ENCODE measurements at regions not wholly inside any gene's neighbourhood (a gene's known extent, or its start where the extent isn't known, plus 50 kb on each side); places are given as distances from the start of the nearest gene placed in this dataset.

DNA sequence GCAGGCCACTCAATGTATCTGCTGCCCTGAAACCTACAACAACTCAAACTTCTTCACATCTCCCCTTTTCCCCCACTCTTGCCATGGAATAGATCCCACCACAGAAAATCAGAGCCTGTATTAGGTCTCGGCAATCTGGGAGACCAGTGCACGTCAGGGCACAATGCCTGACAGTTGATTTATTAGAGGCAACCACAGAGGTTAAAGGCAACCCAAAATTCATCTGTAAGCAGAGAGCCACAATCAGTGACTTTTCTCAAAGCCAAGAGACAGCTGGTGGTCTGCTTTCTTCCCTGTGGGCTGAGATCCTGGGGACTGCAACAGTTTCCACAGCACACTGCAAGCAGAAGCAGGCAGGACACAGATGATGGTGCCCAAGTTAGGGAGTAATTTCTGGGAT lies 169.0 kb upstream of the NTF3 start:
- Histone ChIP-seq H3K27me3 (peaks cover 0 to under 1% (median 0%) of the 10 kb centered on the region in 4 donors), H3K4me3 (no peak overlapping the region), H3K27ac (replicated peaks in 1 of 4) (no peak overlapping the region), H3K9me3 (no peaks in the 10 kb centered on the region), H3K4me1 (no peaks in the 10 kb centered on the region), H3K36me3 (no peaks in the 10 kb centered on the region)
- no peak for DNase-seq (ENCODE audit: extremely low spot score)
- 24% methylated on average over 2 of the region's 2 CpGs for WGBS
- TF ChIP-seq EP300 (IDR thresholded peaks at IDR 0.05): no peak
- no peak for TF ChIP-seq POLR2AphosphoS5 (IDR thresholded peaks at IDR 0.05)
- TF ChIP-seq, protein P1, sequence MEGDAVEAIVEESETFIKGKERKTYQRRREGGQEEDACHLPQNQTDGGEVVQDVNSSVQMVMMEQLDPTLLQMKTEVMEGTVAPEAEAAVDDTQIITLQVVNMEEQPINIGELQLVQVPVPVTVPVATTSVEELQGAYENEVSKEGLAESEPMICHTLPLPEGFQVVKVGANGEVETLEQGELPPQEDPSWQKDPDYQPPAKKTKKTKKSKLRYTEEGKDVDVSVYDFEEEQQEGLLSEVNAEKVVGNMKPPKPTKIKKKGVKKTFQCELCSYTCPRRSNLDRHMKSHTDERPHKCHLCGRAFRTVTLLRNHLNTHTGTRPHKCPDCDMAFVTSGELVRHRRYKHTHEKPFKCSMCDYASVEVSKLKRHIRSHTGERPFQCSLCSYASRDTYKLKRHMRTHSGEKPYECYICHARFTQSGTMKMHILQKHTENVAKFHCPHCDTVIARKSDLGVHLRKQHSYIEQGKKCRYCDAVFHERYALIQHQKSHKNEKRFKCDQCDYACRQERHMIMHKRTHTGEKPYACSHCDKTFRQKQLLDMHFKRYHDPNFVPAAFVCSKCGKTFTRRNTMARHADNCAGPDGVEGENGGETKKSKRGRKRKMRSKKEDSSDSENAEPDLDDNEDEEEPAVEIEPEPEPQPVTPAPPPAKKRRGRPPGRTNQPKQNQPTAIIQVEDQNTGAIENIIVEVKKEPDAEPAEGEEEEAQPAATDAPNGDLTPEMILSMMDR (IDR thresholded peaks at IDR 0.05): no peak
- TF ChIP-seq POLR2A (IDR thresholded peaks at IDR 0.05; ENCODE audit: low read depth): no peak
- intact Hi-C loops (cut with DNase I): no loop called here

DNA sequence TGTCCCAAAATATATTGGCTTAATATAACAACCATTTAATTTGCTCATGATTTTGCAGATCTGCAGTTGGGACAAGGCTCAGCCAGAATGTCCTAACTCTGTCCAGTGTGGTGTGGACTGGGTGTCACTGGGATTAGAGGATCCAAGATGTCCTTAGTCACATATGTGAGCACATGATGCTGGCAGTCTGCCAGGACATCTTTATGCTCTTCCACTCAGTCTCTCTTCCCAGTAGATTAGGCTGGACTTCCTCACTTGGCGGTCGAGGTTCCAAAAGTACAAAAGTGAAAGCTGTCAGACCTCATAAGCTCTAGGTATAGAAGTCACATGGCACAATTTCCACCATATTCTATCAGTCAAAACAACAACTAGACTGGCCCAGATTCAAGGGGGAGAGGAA lies 167.9 kb upstream of the NTF3 start:
- Histone ChIP-seq H3K27me3 (no peaks in the 10 kb centered on the region), H3K36me3 (no peaks in the 10 kb centered on the region), H3K9me3 (no peaks in the 10 kb centered on the region), H3K4me1 (no peaks in the 10 kb centered on the region), H3K4me3 (no peak overlapping the region), H3K27ac (replicated peaks in 1 of 4) (no peak overlapping the region)
- 68% methylated on average over 2 of the region's 2 CpGs for WGBS
- TF ChIP-seq, protein P1 (IDR thresholded peaks at IDR 0.05): no peak
- TF ChIP-seq POLR2A (IDR thresholded peaks at IDR 0.05; ENCODE audit: low read depth) (no peak), POLR2AphosphoS5 (IDR thresholded peaks at IDR 0.05) (no peak), EP300 (IDR thresholded peaks at IDR 0.05) (no peak)
- intact Hi-C loops (cut with DNase I): no loop called here
- DNase-seq (ENCODE audit: extremely low spot score): no peak

DNA sequence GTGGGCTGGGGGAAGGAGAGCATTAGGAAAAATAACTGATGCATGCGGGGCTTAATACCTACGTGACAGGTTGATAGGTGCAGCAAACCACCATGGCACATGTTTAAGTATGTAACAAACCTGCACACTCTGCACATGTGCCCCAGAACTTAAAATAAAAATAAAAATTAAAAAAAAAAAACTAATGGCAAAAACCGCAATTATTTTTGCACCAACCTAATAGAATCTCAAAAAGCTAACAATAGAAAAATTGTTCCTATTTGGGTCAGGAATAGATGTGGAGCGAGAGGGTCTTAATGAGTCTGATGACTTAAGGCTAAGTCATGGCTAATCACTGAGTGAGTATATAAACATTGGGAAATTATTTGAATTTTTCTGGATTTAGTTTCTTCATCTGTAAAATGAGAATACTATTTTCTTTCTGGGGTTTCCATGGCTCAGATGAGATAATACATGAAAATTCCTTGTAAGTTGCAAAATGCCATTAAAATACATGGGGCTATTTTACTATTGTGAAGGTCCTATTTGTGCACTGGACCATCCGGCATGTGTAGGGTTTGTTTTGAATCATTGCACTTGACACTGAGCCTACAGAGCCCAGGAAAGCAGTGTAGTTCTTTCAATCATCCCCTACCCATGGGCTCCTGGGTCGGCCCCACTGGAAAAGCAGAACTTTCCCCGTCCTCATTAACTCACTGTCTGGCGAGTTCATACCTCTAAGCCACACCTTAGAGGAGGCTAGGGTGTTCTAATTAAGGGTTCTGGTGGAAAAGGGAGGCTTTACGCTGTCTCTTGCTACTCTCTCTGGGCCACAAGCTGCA lies 164.1 kb upstream of the NTF3 start:
- H3K4me3 ChIP-seq: no peak overlapping the region
- H3K36me3 ChIP-seq: no peaks in the 10 kb centered on the region
- H3K4me1 ChIP-seq: no peaks in the 10 kb centered on the region
- TF ChIP-seq, protein P1 (IDR thresholded peaks at IDR 0.05): no peak
- TF ChIP-seq POLR2AphosphoS5 (IDR thresholded peaks at IDR 0.05) (no peak), POLR2A (IDR thresholded peaks at IDR 0.05; ENCODE audit: low read depth) (no peak), EP300 (IDR thresholded peaks at IDR 0.05) (no peak)
- H3K9me3 ChIP-seq: no peaks in the 10 kb centered on the region
- intact Hi-C loops (cut with DNase I): no loop called here
- H3K27me3 ChIP-seq: no peaks in the 10 kb centered on the region
- no peak for DNase-seq (ENCODE audit: extremely low spot score)
- 87% methylated on average over 9 of the region's 9 CpGs for WGBS
- no peak overlapping the region for H3K27ac ChIP-seq (replicated peaks in 1 of 4)

- no peaks in the 10 kb centered on the region for H3K9me3 ChIP-seq
- intact Hi-C loops (cut with DNase I): no loop called here
- H3K36me3 ChIP-seq: no peaks in the 10 kb centered on the region
- H3K4me1 ChIP-seq: no peaks in the 10 kb centered on the region
- no peak for DNase-seq (ENCODE audit: extremely low spot score)
- TF ChIP-seq POLR2A (IDR thresholded peaks at IDR 0.05; ENCODE audit: low read depth): no peak
- no peak for TF ChIP-seq EP300 (IDR thresholded peaks at IDR 0.05)
- TF ChIP-seq, protein P1 (IDR thresholded peaks at IDR 0.05): no peak
- TF ChIP-seq POLR2AphosphoS5 (IDR thresholded peaks at IDR 0.05): no peak
- H3K4me3 ChIP-seq: no peak overlapping the region
- WGBS: 91% methylated on average over 6 of the region's 6 CpGs
- no peaks in the 10 kb centered on the region for H3K27me3 ChIP-seq
- H3K27ac ChIP-seq (replicated peaks in 1 of 4): no peak overlapping the region
Measured at GRCh38 chr12:5268424-5269210, 163.3 kb upstream of the NTF3 start.

Measured in esophagus muscularis mucosa (tissue), 4 donors.